Fibroblast of skin of scalp (primary cell): ENCODE measurements at regions not wholly inside any gene's neighbourhood (a gene's known extent, or its start where the extent isn't known, plus 50 kb on each side); places are given as distances from the start of the nearest gene placed in this dataset.
"Not testable (repeated sequence)": the region's sequence is repeated elsewhere in the genome, so short reads cannot be mapped to it uniquely, and the experiment has no call there.

Experiments used
- DNase-seq: peaks from one replicate; pipeline ENCODE4 v3.0.0-alpha.2; 2013

DNA sequence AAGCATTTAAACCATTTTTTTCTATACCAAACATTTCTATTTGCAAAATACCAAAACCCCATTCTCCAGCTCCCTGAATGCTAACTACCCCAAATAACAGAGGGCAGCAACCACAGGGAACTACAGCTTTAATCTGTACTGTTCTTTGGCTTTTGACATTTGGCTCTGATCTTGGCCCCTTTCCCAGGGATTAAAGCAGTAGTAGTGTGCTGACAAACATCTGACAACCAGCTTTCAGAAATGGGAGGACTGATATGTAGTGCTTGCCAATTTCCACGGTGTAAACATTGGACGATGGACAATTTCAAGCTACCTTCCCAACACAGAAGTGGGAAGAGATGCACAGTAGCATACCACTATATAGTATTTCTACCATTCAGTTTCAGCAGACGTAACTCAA is 88.4 kb upstream of the TEAD1 start:
- no peak for DNase-seq

DNA sequence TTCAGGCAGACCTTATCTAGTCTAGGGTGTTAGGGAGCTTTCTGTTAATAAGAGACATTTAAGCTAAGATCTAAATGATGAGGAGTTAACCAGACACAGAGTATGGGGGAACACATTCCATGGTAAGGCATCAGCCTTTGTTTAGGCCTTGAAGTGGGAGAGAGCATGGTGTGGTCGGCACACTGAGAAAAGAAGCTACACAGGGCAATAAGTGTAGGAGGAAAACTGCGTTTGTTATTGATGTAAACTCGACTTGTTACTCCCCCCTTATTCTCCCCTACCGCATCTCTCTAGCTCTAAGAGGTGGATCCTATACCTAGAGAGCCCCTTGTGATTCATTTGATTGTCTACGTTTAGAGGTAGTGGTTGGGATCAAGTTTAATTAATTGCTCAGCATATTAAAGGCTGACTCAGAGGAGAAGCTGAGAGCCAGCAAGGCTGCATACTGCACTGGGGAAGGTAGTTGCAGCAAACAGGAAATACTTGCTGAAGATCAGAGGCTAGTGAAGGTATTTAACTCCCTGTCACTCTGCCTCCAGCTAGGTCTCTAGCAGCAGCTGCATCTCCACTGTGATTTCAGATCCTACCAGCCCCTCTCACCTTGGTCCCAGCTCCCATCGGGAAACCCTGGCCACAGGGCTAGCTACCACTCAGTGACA is 86.8 kb upstream of the TEAD1 start:
- DNase-seq: peak; percentile 31

DNA sequence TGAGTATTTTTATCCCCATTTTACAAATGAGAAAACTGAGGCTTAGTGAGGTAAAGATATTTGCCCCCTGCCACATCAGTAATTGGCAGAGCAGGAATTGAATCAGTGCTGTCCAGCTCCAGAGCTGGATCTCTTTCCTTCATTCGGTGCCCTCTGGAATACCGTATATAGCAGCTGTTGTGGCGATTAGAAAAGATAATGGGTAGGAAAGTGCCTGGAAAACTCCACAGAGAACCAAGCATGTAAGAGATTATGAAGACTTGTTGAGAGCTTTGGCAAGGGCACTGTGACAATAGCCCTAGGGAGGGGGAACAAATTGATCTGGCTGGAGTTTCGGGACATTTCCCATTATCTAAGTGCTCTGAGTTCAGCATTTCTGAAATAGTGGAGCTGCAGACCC is 82.5 kb upstream of the TEAD1 start:
- DNase-seq: no peak

DNA sequence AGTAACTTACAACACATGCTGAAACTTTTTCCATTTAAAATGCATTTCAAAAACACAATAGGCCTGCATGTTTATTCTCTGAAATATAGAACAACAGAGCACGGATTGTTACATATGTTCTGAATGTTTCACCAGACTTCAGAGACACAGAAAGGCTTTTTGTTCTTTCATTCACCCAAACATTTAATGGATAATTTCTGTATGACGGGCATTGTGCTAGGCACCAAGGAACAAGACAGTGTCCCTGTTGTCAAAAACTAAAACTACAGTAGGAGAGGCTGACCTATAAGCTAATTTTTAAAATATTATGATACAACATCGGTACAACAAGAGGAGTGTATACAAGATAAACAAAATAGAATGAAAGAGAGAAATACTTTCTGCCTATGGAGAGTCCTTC is 81.9 kb upstream of the TEAD1 start:
- no peak for DNase-seq

DNA sequence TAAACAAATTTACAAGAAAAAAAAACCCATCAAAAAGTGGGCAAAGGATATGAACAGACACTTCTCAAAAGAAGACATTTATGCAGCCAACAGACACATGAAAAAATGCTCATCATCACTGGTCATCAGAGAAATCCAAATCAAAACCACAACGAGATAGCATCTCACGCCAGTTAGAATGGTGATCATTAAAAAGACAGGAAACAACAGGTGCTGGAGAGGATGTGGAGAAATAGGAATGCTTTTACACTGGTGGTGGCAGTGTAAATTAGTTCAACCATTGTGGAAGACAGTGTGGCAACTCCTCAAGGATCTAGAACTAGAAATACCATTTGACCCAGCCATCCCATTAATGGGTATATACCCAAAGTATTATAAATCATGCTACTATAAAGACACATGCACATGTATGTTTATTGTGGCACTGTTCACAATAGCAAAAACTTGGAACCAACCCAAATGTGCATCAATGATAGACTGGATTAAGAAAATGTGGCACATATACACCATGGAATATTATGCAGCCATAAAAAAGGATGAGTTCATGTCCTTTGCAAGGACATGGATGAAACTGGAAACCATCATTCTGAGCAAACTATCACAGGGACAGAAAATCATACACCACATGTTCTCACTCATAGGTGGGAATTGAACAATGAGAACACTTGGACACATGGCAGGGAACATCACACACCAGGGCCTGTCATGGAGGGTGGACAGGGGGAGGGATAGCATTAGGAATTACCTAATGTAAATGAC is 79.0 kb upstream of the TEAD1 start:
- not testable (repeated sequence) for DNase-seq

DNA sequence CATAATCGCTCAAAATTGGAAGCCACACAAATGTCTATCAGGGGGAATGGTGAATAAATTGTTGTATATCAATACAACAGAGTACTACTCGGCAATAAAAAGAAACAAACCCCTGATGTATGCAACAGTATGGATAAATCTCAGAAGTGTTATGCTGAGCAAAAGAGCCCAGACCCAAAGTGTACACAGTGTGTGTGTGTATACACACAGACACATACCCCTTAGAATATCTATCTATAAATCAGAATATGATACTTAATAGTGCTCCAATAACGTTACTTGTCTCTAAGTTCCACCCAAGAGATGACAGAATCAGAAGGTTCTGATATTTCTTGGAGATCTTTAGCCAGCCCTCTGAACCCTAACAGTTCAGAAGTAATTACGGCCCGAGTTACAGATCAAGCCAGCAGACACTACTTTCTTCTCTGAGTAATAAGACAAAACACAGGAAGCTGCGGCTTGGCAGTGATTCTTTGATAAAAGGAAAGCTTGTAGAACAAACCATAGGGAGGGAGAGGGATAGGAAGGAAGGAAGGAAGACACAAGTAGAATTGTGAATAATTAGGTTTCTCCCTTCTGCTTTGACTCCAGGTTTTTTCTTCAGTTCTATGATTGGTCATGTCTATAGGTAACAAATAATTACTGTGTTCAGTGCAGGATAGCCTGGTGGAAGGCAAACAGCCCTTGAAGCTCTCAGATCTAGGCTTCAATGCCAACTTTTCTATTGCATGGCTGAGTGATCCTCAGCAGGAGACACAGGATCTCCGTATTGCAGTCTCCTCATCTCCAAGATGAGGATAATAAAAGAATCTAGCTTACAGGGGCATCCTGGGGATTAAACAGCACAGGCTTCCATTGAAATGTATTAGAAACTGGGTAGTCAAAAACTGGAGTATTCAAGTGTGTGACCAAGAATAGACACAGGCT is 75.6 kb upstream of the TEAD1 start:
- DNase-seq: peak; percentile 64

DNA sequence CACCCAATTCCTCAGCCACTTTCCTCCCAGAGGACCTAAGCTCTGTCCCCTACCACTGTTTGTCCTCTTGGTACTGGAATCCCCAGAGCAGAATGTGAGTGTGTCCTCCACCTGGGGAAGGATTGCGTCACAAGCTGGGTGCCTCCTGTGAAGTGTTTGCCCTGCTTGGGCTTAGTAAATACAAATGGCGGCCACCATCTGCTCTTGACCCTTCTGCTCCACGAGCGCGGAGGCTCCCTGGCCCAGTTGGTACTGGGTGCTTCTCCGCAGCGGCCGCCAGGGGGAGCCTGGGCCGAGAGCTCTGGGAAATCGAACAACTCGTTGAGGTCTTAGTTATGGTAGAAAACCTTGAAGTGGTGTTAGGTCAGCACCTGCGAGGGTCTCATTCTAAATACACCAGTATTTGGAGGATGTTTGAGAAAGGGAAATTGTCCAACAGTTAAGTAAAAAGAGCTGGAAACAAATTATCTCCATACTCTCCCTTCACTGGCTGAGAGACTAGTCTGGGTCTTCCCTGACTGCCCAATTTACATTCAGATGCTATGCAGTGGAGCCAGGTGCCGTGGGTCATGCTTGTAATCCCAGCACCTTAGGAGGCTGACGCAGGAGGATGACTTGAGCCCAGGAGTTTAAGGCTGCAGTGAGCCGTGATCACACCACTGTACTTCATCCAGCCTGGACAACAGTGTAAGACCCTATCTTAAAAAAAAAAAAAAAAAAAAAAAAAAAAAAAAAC is 74.6 kb upstream of the TEAD1 start:
- no peak for DNase-seq

DNA sequence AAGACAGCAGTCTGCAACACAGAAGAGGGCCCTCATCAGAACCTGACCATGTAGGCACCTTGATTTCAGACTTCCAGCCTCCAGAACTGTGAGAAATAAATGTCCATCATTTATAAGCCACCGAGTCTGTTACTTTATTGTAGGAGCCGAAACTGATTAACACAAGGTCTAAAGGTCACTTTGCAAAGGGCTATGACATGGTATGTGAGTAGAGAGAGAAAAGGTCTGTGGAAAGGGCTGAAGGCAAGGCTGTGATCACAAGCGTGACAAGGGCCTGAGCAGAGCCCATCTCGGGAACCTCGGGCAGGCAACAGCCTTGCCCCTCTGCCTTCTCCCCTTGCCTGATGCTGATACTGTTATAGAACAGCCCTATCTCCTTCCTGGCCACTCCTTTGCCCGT is 73.4 kb upstream of the TEAD1 start:
- DNase-seq: no peak

DNA sequence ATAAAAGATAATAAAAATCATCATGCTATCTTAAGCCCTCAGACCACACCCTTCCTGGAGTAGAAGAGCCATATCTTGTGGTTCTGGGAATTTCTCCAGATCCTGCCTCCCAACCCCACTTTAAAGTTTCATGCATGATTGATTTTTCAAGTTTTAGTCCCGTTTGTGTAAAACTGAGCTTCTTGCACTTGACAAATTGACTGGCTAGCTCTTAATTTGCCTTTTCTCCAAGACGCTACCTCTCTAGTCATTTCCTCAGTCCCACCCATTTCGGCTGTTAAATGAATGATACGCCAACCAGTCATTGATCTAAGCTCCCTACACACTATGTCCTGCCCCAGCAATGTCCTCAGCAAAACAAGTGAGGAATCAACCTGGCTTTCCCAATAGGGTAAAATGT is 71.8 kb upstream of the TEAD1 start:
- peak; percentile 36 for DNase-seq

DNA sequence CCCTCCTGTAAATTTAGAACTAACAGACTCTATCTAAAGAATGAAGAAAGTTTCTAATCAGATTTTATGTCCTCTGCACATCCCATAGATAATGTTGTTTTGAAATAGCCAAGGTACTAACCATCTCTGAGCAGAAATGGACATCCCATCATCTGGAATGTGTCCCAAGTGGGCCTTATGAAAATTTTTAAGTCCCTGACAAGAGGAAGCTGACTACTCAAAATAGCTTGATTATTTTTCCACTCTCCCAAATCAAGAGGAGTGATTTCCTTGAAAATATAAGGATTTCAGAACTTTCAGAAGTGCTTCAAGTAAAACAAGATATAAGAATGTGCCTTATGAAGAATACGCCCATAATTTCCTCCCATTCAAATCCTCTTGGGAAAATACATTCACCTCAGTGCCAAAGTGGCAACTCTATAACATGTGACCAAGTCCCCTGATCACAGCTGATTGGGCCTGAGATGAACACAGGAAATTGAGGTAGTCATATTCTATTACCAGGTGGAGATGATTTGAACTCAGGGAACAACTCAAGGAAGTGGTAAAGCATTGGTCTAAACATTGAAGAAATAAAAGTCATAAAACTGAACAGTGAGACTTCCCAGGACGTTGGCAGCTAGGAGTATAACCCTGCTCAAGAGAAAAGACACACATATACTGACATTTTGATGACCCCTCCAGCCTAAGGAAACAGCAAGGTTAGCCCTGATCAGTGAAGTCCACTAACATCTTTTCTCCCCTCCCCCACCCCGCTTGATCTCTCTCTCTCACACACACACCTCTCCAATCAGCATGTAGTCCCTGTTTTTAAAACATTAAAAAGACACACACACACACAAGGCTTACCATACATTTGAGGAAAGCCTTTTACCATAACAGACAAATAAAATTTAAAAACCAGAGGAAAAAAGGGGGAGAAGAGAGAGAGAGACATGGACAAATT is 70.8 kb upstream of the TEAD1 start:
- no peak for DNase-seq

DNA sequence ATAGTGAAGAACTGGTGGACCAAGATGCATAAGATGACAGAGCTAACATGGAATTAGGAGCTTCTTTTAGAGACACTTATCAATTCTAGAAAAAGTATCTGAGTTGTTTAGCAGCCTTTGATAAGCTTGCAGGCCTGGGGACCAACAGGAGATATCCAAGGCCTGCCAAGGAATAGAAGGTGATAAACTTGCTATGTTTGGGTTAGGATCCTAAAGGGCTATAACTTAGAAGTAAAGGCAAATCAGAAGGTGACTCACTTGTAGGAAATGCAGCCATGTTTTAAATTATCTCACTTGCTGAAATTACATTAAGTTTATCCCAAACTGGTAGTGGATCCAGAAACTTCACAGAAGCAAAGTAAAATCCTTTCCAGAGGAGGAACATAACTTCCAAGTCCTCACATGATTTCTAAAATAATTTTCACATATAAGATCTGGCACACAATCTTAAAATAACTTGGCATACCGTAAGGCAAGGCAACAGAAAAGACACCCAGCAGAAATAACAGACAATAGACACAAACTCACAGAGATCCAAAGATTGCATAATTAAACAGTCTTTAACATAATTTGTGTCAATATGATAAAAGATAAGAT is 69.6 kb upstream of the TEAD1 start:
- DNase-seq: peak; percentile 24

DNA sequence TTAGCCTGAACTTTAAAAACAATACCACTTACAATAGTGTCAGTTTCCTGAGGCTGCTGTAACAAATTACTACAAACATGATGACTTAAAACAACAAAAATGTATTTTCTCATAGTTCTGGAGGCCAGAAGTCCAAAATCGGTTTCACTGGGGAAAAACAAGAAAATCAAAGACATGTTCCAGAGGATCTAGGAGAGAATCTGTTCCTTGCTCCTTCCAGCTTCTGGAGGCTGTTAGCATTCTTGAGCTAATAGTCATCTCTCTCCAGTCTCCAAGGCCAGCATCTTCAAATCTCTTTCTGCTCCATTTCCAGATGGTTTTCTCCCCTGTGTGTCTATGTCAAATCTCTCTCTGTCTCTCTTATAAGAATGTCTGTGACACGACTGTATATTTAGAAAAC is 67.6 kb upstream of the TEAD1 start:
- DNase-seq: peak; percentile 94

DNA sequence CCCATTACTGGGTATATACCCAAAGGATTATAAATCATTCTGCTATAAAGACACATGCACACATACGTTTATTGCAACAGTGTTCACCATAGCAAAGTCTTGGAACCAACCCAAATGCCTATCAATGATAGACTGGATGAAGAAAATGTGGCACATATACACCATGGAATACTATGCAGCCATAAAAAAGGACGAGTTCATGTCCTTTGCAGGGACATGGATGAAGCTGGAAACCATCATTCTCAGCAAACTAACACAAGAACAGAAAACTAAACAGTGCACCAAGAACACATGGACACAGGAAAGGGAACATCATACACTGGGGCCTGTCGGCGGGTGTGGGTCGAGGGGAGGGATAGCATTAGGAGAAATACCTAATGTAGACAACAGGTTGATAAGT is 65.5 kb upstream of the TEAD1 start:
- not testable (repeated sequence) for DNase-seq

DNA sequence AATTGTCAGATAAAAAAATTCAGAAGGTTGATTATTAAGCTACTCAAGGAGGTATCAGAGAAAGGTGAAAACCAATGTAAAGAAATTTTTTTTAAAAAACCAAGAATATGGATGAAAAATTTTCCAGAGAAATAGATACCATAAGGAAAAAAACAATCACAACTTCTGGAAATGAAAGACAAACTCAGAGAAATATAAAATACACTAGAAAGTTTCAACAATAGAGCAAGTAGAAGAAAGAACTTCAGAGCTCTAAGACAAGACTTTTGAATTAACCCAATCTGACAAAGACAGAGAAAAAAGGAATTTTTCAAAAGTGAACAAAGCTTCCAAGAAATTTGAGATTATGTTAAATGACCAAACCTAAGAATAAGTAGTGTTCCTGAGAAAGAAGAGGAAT is 62.9 kb upstream of the TEAD1 start:
- DNase-seq: no peak

DNA sequence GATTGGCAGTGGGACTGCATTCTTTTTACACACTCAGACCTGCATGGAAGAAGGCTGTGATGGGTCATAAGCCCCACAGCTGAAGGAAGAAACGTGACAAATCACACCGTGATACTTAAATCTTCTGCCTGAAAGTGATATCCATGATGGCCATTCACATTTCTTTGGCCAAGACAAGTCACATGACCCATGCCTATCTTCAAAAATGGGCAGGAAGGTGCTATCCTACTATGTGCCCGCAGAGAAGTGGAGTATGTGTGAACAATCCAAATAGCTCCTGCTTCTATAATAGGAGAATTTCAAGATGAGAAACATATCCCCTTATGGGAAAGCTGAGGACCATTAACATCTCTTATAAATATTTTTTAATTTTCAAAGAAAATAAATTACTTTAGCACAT is 56.6 kb upstream of the TEAD1 start:
- no peak for DNase-seq

DNA sequence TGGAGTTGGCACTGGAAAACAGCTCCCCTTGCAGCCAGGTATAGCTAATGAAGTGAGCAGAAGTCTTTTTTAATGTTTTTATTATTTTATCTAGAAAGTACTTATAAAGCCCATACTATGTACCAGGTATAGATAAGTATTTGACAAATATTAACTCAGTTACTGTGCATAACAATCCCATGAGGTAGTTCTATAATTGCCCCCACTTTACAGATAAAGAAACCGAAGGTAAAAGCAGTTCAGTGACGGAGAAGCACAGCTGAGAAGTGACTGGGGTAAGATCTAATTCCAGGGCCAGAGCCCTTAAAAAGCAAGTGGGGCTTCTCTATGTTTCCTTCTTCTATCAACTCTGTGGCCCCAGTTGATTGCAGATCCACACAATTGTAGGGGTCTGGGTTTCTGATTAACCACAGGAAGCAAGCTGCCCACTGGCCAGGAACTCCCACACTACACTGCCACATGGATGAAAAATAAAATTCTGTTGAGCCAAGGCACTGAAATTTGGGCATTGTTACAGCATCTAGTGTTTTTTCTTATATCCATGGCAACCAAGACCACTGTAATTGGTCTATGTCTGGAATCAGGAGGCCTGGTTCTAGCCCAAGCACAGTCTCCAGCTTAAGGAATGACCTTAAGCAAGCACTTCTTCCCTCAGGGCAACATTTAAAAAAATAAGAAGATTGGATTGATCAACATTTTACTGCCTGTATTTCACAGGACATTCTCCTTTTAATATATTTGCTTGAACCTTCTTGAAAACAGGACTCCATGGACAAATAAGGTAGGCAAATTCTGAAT is 55.3 kb upstream of the TEAD1 start:
- DNase-seq: no peak

DNA sequence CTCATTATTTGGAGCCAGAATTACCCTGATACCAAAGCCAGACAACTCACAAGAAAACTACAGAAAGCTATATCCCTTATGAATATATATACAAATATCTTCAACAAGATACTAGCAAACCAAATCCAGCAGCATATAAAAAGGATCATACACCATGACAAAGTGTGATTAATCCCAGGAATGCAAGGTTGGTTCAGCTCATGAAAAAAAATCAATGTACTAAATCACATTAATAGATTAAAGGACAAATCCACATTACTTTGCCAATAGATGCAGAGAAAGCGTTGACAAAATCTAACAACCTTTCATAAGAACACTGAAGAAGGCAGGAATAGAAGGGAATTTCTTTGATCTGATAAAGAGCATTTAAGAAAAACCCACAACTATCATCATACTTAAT is 50.4 kb upstream of the TEAD1 start:
- no peak for DNase-seq
